Central memory CD8-positive, alpha-beta T cell (primary cell): ENCODE measurements at regions not wholly inside any gene's neighbourhood (a gene's known extent, or its start where the extent isn't known, plus 50 kb on each side); places are given as distances from the start of the nearest gene placed in this dataset.

Source experiments
- ATAC-seq: fragments of 150-1000 bp; cut with Tn5 transposase; replicated peaks from 2 replicates; pipeline ENCODE4 v1.10.0; 2022; ENCODE audit warnings: mild to moderate bottlenecking, moderate FRiP score, moderate number of reproducible peaks; ENCODE audit not compliant: poor library complexity, severe bottlenecking; ENCODE audit errors: extremely low read depth
- DNase-seq, 2 donors: peaks; one replicate each; pipeline ENCODE4 v3.0.0; 2021; ENCODE audit warnings: low spot score in 2 of 2
- H3K27ac Mint-ChIP-seq: one replicate; pipeline ENCODE4 v1.8.0; 2022; ENCODE audit warnings: low read depth, mild to moderate bottlenecking, moderate library complexity, mixed read lengths
- H3K27me3 Mint-ChIP-seq: one replicate; pipeline ENCODE4 v1.8.0; 2022; ENCODE audit warnings: mixed read lengths
- H3K36me3 Mint-ChIP-seq: one replicate; pipeline ENCODE4 v1.8.0; 2022; ENCODE audit warnings: mild to moderate bottlenecking, moderate library complexity, mixed read lengths; ENCODE audit not compliant: insufficient read depth
- H3K4me1 Mint-ChIP-seq: one replicate; pipeline ENCODE4 v1.8.0; 2022; ENCODE audit warnings: mixed read lengths
- H3K4me3 Mint-ChIP-seq: one replicate; pipeline ENCODE4 v1.8.0; 2022; ENCODE audit warnings: mild to moderate bottlenecking, moderate library complexity, mixed read lengths
- H3K9me3 Mint-ChIP-seq: one replicate; pipeline ENCODE4 v1.8.0; 2022; ENCODE audit warnings: mixed read lengths

- DNase-seq (no peak), ATAC-seq (no peak)
- H3K9me3 Mint-ChIP-seq: peaks cover 19% of the 10 kb centered on the region
- H3K36me3 Mint-ChIP-seq: no peaks in the 10 kb centered on the region
- H3K4me3 Mint-ChIP-seq: no peak overlapping the region
- no peak overlapping the region for H3K27ac Mint-ChIP-seq
- no peaks in the 10 kb centered on the region for H3K4me1 Mint-ChIP-seq
- H3K27me3 Mint-ChIP-seq: no peaks in the 10 kb centered on the region
Observed at GRCh38 chr11:91222830-91223229, 1000.0 kb upstream of the CHORDC1 start.

GRCh38 chr11:91220476-91221202, 997.8 kb upstream of the CHORDC1 start:
- Mint-ChIP-seq H3K36me3 (no peaks in the 10 kb centered on the region), H3K4me3 (no peak overlapping the region), H3K27me3 (no peaks in the 10 kb centered on the region), H3K27ac (no peak overlapping the region), H3K9me3 (peaks cover 17% of the 10 kb centered on the region), H3K4me1 (no peaks in the 10 kb centered on the region)
- DNase-seq: no peak
- ATAC-seq: no peak

- H3K9me3 Mint-ChIP-seq: peaks cover 16% of the 10 kb centered on the region
- H3K36me3 Mint-ChIP-seq: no peaks in the 10 kb centered on the region
- H3K27ac Mint-ChIP-seq: no peak overlapping the region
- no peaks in the 10 kb centered on the region for H3K27me3 Mint-ChIP-seq
- no peaks in the 10 kb centered on the region for H3K4me1 Mint-ChIP-seq
- ATAC-seq (no peak), DNase-seq (no peak)
- no peak overlapping the region for H3K4me3 Mint-ChIP-seq
Observed at GRCh38 chr11:91219535-91219934, 996.7 kb upstream of the CHORDC1 start.

GRCh38 chr11:91209751-91210150, 986.9 kb upstream of the CHORDC1 start:
- Mint-ChIP-seq H3K36me3 (no peaks in the 10 kb centered on the region), H3K27me3 (no peaks in the 10 kb centered on the region), H3K4me1 (no peaks in the 10 kb centered on the region), H3K9me3 (peaks cover 11% of the 10 kb centered on the region), H3K4me3 (no peak overlapping the region), H3K27ac (no peak overlapping the region)
- ATAC-seq (no peak), DNase-seq (no peak)

GRCh38 chr11:91209306-91209705, 986.5 kb upstream of the CHORDC1 start:
- Mint-ChIP-seq H3K4me1 (no peaks in the 10 kb centered on the region), H3K9me3 (peaks cover 11% of the 10 kb centered on the region), H3K27me3 (no peaks in the 10 kb centered on the region), H3K36me3 (no peaks in the 10 kb centered on the region), H3K4me3 (no peak overlapping the region), H3K27ac (no peak overlapping the region)
- DNase-seq: no peak
- no peak for ATAC-seq

- DNase-seq: no peak
- H3K27me3 Mint-ChIP-seq: no peaks in the 10 kb centered on the region
Observed at GRCh38 chr11:91199866-91200265, 977.0 kb upstream of the CHORDC1 start.

GRCh38 chr11:91194546-91194945, 971.7 kb upstream of the CHORDC1 start:
- ATAC-seq: no peak
- H3K4me3 Mint-ChIP-seq: no peak overlapping the region
- peaks cover 38% of the 10 kb centered on the region for H3K9me3 Mint-ChIP-seq
- H3K27me3 Mint-ChIP-seq: no peaks in the 10 kb centered on the region
- no peak overlapping the region for H3K27ac Mint-ChIP-seq
- no peaks in the 10 kb centered on the region for H3K36me3 Mint-ChIP-seq
- no peak for DNase-seq
- no peaks in the 10 kb centered on the region for H3K4me1 Mint-ChIP-seq

More at GRCh38 chr11:91199866-91200265, 977.0 kb upstream of the CHORDC1 start:
- no peak overlapping the region for H3K27ac Mint-ChIP-seq
- H3K36me3 Mint-ChIP-seq: no peaks in the 10 kb centered on the region
- H3K4me3 Mint-ChIP-seq: no peak overlapping the region
- peaks cover 30% of the 10 kb centered on the region for H3K9me3 Mint-ChIP-seq
- no peaks in the 10 kb centered on the region for H3K4me1 Mint-ChIP-seq
- no peak for ATAC-seq

- H3K9me3 Mint-ChIP-seq: peaks cover 17% of the 10 kb centered on the region
- no peaks in the 10 kb centered on the region for H3K4me1 Mint-ChIP-seq
- ATAC-seq: no peak
- no peaks in the 10 kb centered on the region for H3K27me3 Mint-ChIP-seq
- H3K36me3 Mint-ChIP-seq: no peaks in the 10 kb centered on the region
- no peak overlapping the region for H3K4me3 Mint-ChIP-seq
- H3K27ac Mint-ChIP-seq: no peak overlapping the region
- no peak for DNase-seq
Observed at GRCh38 chr11:91188484-91188883, 965.6 kb upstream of the CHORDC1 start.

GRCh38 chr11:91187314-91187713, 964.5 kb upstream of the CHORDC1 start:
- H3K4me3 Mint-ChIP-seq: no peak overlapping the region
- H3K9me3 Mint-ChIP-seq: peaks cover 19% of the 10 kb centered on the region
- no peaks in the 10 kb centered on the region for H3K4me1 Mint-ChIP-seq
- ATAC-seq: no peak
- H3K27ac Mint-ChIP-seq: no peak overlapping the region
- DNase-seq: no peak
- H3K27me3 Mint-ChIP-seq: no peaks in the 10 kb centered on the region
- H3K36me3 Mint-ChIP-seq: no peaks in the 10 kb centered on the region

- H3K4me1 Mint-ChIP-seq: no peaks in the 10 kb centered on the region
- H3K36me3 Mint-ChIP-seq: no peaks in the 10 kb centered on the region
- H3K4me3 Mint-ChIP-seq: no peak overlapping the region
- ATAC-seq (no peak), DNase-seq (no peak)
- peaks cover 15% of the 10 kb centered on the region for H3K9me3 Mint-ChIP-seq
- H3K27me3 Mint-ChIP-seq: no peaks in the 10 kb centered on the region
- H3K27ac Mint-ChIP-seq: no peak overlapping the region
Observed at GRCh38 chr11:91178366-91178765, 955.5 kb upstream of the CHORDC1 start.

GRCh38 chr11:91174734-91175133, 951.9 kb upstream of the CHORDC1 start:
- Mint-ChIP-seq H3K27ac (no peak overlapping the region), H3K36me3 (no peaks in the 10 kb centered on the region), H3K4me1 (no peaks in the 10 kb centered on the region), H3K9me3 (peaks cover 17% of the 10 kb centered on the region), H3K4me3 (no peak overlapping the region), H3K27me3 (no peaks in the 10 kb centered on the region)
- ATAC-seq (no peak), DNase-seq (no peak)

GRCh38 chr11:91174193-91174592, 951.3 kb upstream of the CHORDC1 start:
- Mint-ChIP-seq H3K9me3 (peaks cover 17% of the 10 kb centered on the region), H3K36me3 (no peaks in the 10 kb centered on the region), H3K4me3 (no peak overlapping the region), H3K27ac (no peak overlapping the region), H3K27me3 (no peaks in the 10 kb centered on the region), H3K4me1 (no peaks in the 10 kb centered on the region)
- DNase-seq: no peak
- ATAC-seq: no peak

- ATAC-seq (no peak), DNase-seq (no peak)
- Mint-ChIP-seq H3K4me3 (no peak overlapping the region), H3K27ac (no peak overlapping the region), H3K9me3 (peaks cover 17% of the 10 kb centered on the region), H3K4me1 (no peaks in the 10 kb centered on the region), H3K36me3 (no peaks in the 10 kb centered on the region), H3K27me3 (no peaks in the 10 kb centered on the region)
Observed at GRCh38 chr11:91173701-91174100, 950.9 kb upstream of the CHORDC1 start.
